Peyer's patch (tissue), 4 donors: ENCODE measurements at regions not wholly inside any gene's neighbourhood (a gene's known extent, or its start where the extent isn't known, plus 50 kb on each side); places are given as distances from the start of the nearest gene placed in this dataset.

Experiments
- POLR2A ChIP-seq, 2 donors: fragments of 450-650 bp; IDR thresholded peaks; one replicate each; pipeline ENCODE4 v1.5.1; 2017; ENCODE audit warnings: antibody characterized with exemption in 2 of 2, mild to moderate bottlenecking in 2 of 2, moderate library complexity in 2 of 2
- TF ChIP-seq, protein P1 (sequence below), 6 experiments: fragments of 450-650 bp in 4 of 6; fragments of 200-600 bp in 2 of 6; sonication (generic) in 1 of 6; IDR thresholded peaks; one replicate each; pipeline ENCODE4 v1.5.1; 2017 to 2019; ENCODE audit warnings: antibody characterized with exemption in 6 of 6, mild to moderate bottlenecking in 3 of 6, moderate library complexity in 1 of 6

DNA sequence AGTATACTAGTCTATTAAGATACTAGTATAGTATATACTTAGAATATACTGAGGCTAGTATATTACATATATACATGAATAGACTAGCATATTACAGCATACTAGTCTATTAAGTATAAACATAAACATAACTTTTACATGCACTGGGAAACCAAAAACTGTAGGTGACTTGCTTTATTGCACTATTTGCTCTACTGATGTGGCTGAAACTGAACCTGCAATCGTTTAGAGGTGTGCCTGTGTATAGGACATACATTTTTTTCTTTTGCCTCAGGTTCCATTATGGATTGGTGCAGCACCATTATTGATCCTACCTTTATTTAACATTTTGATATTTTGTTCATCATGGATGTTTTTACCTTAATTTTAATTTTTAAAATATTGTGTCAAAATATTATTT, 143.2 kb upstream of the RGS6 start:
- TF ChIP-seq, protein P1, sequence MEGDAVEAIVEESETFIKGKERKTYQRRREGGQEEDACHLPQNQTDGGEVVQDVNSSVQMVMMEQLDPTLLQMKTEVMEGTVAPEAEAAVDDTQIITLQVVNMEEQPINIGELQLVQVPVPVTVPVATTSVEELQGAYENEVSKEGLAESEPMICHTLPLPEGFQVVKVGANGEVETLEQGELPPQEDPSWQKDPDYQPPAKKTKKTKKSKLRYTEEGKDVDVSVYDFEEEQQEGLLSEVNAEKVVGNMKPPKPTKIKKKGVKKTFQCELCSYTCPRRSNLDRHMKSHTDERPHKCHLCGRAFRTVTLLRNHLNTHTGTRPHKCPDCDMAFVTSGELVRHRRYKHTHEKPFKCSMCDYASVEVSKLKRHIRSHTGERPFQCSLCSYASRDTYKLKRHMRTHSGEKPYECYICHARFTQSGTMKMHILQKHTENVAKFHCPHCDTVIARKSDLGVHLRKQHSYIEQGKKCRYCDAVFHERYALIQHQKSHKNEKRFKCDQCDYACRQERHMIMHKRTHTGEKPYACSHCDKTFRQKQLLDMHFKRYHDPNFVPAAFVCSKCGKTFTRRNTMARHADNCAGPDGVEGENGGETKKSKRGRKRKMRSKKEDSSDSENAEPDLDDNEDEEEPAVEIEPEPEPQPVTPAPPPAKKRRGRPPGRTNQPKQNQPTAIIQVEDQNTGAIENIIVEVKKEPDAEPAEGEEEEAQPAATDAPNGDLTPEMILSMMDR (IDR thresholded peaks at IDR 0.05): no peak
- TF ChIP-seq POLR2A (IDR thresholded peaks at IDR 0.05): no peak
